ENCODE measurements at regions not wholly inside any gene's neighbourhood (a gene's known extent, or its start where the extent isn't known, plus 50 kb on each side); places are given as distances from the start of the nearest gene placed in this dataset.

GRCh38 chr1:103247517-103247916, 139.2 kb upstream of the COL11A1 start:
- no peak for DNase-seq

GRCh38 chr1:103243481-103243880, 135.2 kb upstream of the COL11A1 start:
- WGBS, 2 donors: 74 to 77% methylated on average over 1 of the region's 1 CpG
- Histone ChIP-seq H3K36me3 (no peaks in the 10 kb centered on the region), H3K9me3 (no peaks in the 10 kb centered on the region), H3K4me1 (no peaks in the 10 kb centered on the region), H3K4me3 (no peak overlapping the region), H3K27ac (no peak overlapping the region), H3K27me3 (no peaks in the 10 kb centered on the region)
- intact Hi-C loops (cut with DNase I): no loop called here
- DNase-seq: no peak
- TF ChIP-seq POLR2A (IDR thresholded peaks at IDR 0.05) (no peak), CTCF (IDR thresholded peaks at IDR 0.05) (no peak)

More at GRCh38 chr1:103247517-103247916, 139.2 kb upstream of the COL11A1 start:
- no peaks in the 10 kb centered on the region for H3K4me1 ChIP-seq
- H3K27ac ChIP-seq: no peak overlapping the region
- no peaks in the 10 kb centered on the region for H3K36me3 ChIP-seq
- TF ChIP-seq POLR2A (IDR thresholded peaks at IDR 0.05): no peak
- TF ChIP-seq CTCF (IDR thresholded peaks at IDR 0.05): no peak
- intact Hi-C loops (cut with DNase I): no loop called here
- no peaks in the 10 kb centered on the region for H3K27me3 ChIP-seq
- WGBS, 2 donors: 15 to 17% methylated on average over 2 of the region's 2 CpGs
- H3K4me3 ChIP-seq: no peak overlapping the region
- no peaks in the 10 kb centered on the region for H3K9me3 ChIP-seq

- intact Hi-C loops (cut with DNase I): no loop called here
- H3K36me3 ChIP-seq: no peaks in the 10 kb centered on the region
These were observed 130.7 kb upstream of the COL11A1 start for GRCh38 chr1:103239034-103239433.

GRCh38 chr1:103230061-103230460, 121.7 kb upstream of the COL11A1 start:
- 70% methylated on average over 4 of the region's 4 CpGs for whole genome bisulfite sequencing, 2 donors
- Histone ChIP-seq H3K36me3 (no peaks in the 10 kb centered on the region), H3K27me3 (no peaks in the 10 kb centered on the region), H3K4me3 (no peak overlapping the region), H3K27ac (no peak overlapping the region), H3K9me3 (no peaks in the 10 kb centered on the region), H3K4me1 (no peaks in the 10 kb centered on the region)
- intact Hi-C loops (cut with DNase I): no loop called here
- DNase-seq: no peak
- TF ChIP-seq CTCF (IDR thresholded peaks at IDR 0.05) (no peak), POLR2A (IDR thresholded peaks at IDR 0.05) (no peak)

More at GRCh38 chr1:103239034-103239433, 130.7 kb upstream of the COL11A1 start:
- TF ChIP-seq POLR2A (IDR thresholded peaks at IDR 0.05) (no peak), CTCF (IDR thresholded peaks at IDR 0.05) (no peak)
- Histone ChIP-seq H3K9me3 (no peaks in the 10 kb centered on the region), H3K4me1 (no peaks in the 10 kb centered on the region), H3K27ac (no peak overlapping the region), H3K27me3 (no peaks in the 10 kb centered on the region), H3K4me3 (no peak overlapping the region)
- DNase-seq: no peak

GRCh38 chr1:103220631-103221041, 112.3 kb upstream of the COL11A1 start:
- Histone ChIP-seq H3K9me3 (no peaks in the 10 kb centered on the region), H3K27me3 (no peaks in the 10 kb centered on the region), H3K36me3 (no peaks in the 10 kb centered on the region), H3K4me3 (no peak overlapping the region), H3K4me1 (no peaks in the 10 kb centered on the region), H3K27ac (no peak overlapping the region)
- WGBS, 2 donors: 13 to 20% methylated on average over 1 of the region's 1 CpG
- TF ChIP-seq CTCF (IDR thresholded peaks at IDR 0.05): no peak
- no peak for TF ChIP-seq POLR2A (IDR thresholded peaks at IDR 0.05)
- no peak for DNase-seq
- intact Hi-C loops (cut with DNase I): no loop called here
